NCI-H2196 treated with DMSO at 0.1 percent for 48 hours (cell line): ENCODE measurements at regions not wholly inside any gene's neighbourhood (a gene's known extent, or its start where the extent isn't known, plus 50 kb on each side); places are given as distances from the start of the nearest gene placed in this dataset.
"Not testable (repeated sequence)": the region's sequence is repeated elsewhere in the genome, so short reads cannot be mapped to it uniquely, and the experiment has no call there.

Experiments used
- DNase-seq: peaks from one replicate; lab custom pipeline; 2025; ENCODE audit not compliant: unreplicated experiment; lab: John Stamatoyannopoulos, UW

DNA sequence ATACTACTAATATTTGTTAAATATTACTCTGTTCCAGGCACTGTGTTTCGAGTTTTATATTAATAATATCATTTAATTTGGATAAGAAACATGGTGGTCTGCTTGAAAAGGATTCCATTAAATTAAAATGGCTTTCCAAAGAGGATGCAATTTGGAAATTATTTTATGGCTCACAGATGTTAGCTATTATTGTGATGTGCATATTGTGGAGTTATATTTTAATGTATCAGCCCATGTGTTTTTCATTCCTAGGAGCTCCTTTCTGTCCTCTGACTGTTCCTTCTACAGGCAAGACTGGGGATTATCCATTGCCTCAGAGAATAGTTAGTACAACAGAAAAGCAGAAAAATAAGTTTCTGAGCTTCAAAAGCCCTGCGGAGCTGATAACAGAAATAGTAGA lies 376.7 kb upstream of the PDZRN3 start:
- DNase-seq = no peak

DNA sequence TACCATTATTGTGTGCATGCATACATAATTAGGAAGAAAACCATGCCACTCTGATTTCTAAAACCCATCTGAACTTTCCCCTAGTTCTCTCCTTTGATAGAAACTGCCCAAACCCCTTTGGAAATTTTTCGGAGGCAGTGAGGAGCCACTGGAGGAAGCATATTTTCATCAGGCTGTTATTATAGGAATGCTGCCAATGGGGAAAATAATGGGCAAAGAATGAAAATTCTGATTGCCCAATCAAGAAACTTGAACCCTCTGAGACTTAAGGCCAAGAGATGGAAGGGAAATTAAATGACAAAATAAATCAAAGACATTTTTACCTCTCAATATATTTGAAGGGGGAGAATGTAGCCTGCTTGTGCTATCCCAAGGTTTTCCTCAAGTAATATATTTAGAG lies 376.0 kb upstream of the PDZRN3 start:
- no peak for DNase-seq

DNA sequence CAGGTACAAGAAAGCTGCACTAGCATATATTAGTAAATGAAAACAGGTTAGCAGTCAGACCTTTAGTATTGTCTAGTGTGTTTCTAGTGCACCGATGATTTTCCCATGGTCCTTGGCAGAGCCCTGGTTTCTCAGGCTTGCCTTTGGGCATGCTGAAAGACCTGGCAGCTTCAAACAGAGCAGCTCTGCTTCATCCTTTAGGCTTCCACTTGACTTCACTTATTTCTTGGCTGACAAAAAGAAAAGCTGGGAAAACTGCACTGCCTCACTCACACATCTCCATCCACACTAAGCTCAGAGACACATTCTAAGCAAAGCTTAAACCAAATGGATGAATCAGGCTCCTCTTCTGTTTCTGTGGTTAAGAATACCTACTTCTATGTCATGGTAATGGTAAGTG lies 374.8 kb upstream of the PDZRN3 start:
- DNase-seq = no peak

DNA sequence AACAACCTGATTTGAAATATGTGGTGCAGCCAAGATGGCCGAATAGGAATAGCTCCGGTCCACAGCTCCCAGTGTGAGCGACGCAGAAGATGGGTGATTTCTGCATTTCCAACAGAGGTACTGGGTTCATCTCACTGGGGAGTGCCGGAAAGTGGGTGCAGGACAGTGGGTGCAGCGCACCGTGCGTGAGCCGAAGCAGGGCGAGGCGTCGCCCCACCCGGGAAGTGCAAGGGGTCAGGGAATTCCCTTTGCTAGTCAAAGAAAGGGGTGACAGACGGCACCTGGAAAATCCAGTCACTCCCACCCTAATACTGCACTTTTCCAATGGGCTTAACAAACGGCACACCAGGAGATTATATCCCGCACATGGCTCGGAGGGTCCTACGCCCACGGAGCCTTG lies 365.9 kb upstream of the PDZRN3 start:
- not testable (repeated sequence) for DNase-seq

DNA sequence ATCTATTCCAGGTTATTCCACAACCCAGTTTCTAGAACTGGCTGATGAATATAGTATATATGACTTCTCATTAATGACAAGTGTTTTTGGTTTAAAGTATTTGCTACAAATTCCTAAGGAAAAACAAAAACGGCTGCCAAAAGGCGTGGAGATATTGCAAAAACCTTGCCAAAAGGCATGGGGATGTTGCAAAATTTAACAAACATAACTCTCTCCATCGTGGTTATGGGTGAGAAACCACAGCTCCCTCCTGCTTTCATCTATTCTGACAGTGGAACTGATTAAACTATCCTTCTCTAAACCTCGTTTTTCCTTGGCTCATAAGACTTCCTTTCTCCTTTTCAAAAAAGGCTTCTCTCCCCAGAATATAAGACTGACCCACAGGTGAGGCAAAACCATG lies 342.0 kb upstream of the PDZRN3 start:
- no peak for DNase-seq

DNA sequence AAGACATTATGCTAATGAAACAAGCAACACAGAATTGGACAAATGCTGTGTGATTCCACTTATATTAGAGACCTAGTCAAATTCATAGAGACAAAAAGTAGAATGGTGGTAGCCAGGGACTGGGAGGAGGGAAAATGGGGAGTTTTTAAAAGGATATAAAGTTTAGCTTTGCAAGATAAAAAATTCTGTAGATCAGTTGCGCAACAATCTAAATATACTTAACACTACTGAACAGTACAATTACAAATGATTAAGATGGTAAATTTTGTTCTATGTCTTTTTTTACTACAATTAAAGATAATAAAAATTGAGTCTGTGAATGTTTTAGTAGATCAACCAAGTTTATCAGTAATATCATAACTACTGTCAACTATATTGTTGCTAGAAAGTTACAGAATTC lies 340.1 kb upstream of the PDZRN3 start:
- DNase-seq = no peak

DNA sequence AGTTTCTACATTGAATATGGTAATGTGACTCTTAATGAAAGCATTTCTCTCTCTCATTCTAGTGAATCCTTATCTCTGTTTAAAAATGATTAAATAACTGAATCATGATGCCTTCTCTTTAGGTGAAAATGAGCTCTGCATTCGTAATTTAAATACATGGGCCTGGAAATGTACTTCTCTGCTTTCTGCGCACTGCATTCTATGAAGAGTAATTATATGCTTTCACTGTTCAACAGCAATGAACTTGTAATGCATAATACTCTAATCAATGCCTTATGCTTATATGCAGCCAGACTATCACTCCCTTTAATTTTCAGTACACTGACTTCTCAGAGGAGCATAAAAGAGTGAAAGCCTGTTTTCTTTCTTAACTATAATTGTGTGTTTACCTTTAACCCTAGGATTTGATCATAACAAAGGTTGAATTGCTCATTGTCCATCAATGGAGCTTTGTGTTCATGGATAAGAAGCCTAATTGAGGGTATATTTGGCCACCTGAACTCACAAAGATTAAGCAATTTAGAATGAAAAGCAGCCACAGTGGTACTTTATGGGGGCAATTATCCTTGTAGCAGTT lies 330.8 kb upstream of the PDZRN3 start:
- no peak for DNase-seq

DNA sequence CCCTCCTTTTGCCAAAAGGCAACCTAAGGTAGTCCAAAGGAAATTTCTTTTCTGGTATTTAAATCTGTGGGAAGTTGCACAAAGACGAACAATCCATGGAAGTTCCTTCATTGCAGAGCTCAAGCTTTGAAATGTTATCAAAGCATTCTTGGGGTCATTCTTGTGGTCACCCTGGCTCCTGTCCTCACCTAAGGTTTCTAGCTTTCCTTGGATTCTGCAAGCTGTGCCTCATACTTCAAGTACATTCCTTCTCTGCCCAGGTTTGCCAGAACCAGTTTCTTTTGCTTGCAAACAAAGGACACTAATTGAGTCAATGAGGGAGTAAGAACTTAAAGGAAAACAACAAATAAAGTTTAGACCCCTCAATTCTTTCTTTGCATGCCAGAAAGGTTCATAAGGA lies 329.8 kb upstream of the PDZRN3 start:
- DNase-seq = no peak

DNA sequence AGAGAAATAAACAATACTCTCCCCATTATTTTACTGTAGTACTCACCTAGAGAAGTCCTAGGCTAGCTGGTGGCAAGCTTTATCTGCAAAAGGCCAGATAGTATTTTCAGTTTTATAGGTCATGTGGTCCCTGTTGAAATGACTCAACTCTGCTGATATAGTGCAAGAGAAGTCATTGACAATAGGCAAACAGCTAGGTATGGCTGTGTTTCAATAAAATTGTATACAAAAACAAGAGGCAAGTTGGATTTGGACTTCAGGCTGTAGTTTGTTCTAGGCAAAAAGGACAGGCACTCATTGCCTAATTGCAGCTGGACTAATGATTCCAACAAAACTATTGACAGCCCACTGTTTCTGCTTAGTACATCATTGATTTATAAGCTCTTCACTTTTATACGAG lies 328.0 kb upstream of the PDZRN3 start:
- no peak for DNase-seq

DNA sequence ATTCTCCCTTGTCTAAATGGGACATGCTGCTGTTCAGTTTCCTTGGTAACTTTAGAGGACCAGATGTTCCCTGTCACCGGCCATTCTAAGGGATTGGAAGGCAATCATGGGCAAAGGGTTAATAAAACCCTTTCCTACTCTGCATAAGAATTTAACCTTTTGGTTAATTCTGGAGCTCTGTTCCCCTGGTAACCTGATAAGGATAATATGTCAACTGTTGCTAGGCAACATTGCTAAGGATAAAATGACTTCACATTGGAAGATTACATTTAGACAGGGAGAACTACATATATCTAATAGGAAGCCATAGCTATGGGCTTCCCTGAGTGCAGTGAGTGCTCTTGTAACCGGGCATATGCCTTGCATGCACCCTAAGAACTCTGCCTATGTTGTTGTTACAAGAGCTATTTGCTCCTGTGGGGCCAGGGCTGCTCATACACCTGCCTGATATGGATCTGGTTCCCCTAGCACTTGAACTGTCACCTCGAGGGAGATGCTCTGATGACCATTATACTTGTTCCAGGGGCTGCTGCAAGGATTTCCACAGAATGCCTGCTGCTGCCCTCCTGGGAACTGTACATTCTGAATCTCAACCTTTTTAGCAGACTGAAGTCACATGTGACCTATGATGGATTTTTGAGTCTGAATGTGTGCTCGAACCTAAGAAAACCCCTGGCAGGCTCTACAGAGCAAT lies 326.3 kb upstream of the PDZRN3 start:
- no peak for DNase-seq

DNA sequence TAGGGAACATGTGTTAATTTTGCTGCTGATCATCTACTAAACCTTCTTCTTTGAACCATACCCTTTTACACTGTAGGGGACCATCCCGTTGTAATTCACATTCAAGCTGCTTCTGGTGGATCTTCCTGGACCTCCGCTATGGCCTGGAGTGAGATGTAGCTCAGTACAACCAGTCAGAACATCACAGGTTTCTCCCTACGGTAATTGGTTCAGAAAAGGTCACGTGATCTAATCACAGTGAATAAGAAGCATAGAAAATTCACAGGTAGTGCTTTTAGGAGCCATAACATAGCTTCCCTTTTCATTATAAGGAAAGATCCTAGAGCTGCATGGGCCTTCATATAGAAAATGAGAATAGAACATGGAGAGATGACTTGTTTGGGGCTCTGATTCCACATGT lies 320.8 kb upstream of the PDZRN3 start:
- no peak for DNase-seq

DNA sequence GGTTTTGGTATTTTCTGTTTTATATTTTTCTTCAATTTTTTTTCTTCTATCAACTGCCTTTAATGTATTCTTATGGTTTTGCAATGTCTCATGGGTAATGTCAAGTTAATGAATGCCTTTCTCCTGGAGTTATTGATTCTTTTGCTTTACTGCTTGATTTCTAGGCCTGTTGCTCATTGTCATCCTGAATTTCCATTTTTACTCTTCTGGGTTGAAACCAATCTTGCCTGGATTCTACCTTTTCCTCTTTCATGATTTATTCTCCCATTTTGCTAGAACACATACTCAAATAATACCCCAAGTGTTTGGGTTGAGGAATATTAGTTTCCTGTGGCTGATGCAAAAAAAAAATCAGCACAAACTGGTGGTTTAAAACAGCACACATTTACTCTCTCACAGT lies 315.2 kb upstream of the PDZRN3 start:
- DNase-seq = no peak

DNA sequence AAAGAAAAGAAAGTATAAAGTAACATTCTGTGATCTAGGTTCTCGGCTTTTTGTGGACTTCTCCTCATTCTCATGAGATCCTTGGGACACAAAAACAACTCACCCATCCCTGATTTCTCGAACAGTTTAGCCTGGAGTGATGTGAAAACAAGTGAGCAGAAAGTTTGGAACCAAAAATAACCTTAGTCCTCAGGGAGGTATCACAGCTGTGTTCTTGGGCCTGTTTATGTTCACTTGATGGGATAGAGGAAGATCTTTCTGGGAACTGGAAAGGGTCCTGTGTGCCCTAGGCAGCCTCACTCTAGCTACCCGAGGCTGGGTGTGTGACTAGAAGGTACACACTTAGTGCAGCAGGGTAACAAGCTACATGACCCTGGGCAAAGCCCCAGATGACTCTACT lies 308.8 kb upstream of the PDZRN3 start:
- no peak for DNase-seq

DNA sequence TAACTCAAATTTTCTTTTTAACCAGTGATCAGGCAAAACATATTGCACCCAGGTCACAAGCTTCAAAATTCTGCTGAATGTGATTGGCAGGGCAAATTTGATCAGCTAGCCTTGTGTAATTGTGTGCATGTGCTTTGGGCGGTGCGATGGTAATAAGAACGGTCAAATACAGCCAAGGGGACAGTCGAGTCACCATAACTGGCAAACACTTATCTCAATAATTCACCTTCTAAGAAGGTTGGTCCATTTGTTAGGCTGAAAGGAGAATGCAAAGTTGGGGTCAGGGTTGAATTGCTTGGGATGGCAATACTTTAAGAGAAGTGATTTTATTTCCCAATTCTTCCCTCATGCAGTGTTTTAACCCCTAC lies 302.4 kb upstream of the PDZRN3 start:
- DNase-seq = no peak

DNA sequence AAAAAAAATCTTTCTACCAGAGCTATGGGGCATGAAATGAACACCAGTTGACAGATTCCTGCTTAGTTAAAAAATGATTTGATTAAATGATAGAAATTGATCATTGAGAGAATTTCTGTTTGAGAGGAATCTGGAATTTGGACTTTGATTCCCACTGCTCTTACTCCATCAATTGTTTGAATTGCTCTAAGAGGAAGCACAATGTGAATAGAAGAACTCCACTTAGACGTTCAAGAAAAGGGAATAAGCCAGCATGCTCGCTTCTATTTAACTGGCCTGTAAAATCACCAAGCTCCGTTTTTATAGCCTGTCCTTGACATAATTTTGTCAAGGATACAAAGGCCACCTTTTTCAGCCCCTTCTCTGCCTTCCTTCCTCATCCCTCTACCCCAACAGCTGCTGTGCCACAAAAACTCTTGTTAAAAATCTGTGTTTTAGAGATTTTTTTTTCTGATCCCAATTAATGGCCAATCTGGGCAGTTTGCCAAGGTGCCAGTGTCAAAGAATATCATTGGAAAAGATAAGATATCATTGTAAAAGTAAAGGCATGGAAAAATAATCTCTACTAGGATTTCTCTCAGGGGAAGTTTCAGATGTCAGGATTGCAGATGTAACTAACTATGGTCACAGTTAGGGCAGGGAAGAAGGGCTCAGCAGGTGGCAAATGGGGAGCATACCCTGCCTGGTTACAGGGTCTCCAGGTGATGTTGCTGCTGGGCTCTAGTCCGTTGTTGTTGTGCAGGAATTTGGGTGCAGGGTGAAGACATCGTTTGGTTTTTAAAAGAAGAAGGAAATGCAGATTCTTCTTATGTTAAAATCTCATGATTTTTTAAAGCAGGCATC lies 301.8 kb upstream of the PDZRN3 start:
- DNase-seq = no peak

DNA sequence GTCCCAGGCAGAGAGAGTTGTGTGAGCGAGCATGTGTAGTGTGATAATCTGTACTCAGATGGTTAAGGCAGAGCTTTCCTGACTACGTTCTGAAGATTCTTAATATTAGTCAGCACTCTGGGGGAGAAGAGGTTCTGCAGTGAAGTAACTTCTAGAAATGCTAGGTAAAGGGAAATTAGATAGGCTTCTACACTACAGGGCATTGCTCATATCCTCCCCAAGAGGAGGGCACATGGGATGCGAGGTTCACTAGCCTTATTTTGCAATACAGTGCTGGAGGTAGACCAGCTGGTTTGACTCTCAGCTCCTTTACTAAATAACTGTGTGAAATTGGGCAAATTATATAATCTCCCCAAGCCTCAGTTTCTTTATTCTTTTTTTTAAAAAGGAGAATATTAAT lies 300.3 kb upstream of the PDZRN3 start:
- no peak for DNase-seq

DNA sequence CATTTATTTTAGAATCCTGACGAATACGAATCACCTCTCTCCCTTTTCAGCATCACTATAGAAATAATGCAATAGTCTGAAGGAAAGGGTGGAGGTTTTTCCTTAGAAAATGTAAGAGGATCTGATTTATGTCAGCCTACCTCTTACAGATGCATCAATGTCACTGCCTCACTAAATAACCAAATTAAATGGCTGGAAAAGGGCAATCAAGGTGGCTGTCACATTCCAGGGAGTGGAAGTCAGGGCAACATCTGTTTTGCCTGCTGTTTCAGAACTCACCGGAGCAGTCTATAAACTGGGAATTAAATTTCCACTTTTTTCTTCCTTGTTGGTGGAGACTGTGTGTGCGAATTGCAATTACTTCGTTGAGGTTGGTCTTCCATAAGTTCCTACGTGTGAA lies 299.3 kb upstream of the PDZRN3 start:
- DNase-seq = no peak

DNA sequence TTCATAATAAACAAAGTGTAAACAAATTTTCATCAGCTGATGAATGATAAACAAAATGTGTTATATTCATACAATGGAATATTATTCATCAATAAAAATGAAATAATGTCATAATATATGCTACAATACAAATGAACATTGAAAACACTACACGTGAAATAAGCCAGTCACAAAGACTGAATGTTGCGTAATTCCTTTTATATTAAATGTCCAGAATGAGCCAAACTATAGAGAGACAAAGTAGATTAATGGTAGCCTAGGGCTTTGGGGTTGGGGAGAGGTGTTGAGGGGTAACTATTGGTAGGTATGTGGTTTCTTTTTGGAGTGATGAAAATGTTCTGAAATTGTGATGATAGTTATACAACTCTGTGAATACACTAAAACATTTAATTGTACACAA lies 292.9 kb upstream of the PDZRN3 start:
- no peak for DNase-seq

DNA sequence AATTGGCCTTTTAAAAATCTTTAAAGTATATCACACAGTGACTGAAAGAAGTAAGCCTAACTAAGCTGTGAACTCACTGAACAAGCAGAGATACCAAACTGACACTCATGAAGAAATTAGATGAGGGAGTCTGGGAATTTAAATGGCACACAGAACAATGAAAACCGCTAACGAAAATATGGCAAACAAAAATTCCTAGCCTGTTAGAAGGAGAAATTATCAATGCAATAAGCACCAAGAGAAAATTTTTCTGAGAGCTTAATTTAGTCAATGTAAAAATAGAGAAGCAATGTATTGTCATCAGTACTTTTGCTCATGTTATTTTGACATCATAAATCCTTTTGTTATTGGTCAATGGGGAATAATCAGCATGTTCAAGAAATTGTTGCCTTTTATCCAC lies 291.1 kb upstream of the PDZRN3 start:
- no peak for DNase-seq

DNA sequence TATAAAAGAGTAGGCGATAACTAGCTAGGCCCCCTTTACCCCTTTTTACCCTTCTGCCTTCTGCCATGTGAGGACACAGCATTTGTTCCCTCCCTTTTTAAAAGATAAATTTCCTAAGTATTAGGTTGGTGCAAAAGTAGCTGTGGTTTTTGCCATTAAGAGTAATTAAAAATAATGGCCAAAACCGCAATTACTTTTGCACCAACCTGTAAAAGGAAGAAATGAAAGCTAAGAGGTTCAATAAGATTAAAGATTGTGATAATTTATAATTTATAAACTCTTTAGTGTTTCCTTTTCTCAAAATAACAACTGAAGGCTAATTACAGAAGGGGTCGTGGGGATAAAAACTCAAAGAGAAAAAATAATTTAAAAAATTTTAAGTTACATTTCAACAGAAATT lies 283.5 kb upstream of the PDZRN3 start:
- DNase-seq = no peak

DNA sequence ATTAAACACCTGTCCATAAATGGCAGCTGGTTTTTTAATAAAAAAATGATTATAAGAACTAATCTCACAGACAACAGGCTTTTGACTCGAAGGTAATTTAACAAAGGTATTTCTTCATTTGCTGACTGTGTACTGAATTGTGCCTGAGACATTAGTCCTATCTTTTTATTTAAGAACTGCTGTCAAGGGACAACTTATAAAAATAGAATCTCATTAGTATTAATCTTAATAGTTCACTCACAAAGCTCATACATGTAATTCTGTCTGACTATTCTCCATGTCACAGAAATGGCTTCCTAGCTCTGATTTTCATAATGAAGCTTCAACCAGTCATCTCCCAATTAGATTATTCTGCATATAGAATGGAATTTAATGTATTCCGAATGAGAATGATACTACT lies 276.9 kb upstream of the PDZRN3 start:
- no peak for DNase-seq

DNA sequence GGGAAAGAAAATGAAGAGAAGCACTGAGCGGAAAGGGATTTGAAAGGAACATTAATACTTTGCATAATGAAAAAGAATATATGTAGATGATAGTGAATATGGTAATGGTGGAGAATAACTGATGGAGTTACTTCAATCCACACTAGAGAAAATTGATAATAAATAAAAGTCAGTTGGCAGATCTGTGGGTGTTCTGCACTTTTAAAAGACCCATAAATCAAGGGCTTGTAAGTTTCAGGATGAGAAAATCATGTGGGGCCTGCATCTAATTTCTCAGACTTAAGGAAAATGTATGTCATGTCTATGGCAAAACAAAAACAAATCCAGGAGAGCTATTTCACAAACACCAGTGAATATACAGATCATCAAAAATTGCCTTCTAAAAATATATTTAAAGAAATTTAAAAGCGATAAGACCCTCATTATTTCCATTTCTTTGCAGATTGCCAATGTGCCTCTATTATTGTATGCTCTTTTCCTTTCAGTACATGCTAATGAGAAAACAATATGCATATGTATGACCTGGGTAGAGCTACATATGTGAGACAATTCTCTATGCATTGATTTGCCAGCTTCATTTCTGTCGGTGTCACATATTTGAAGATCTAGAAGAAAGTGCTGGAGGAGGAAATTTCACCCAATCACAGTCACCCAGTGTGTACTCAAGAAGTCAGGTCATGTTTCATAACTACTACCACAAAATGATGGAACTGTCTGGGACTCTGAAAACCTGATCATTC lies 269.9 kb upstream of the PDZRN3 start:
- no peak for DNase-seq
